WI38 (cell line): ENCODE measurements at regions not wholly inside any gene's neighbourhood (a gene's known extent, or its start where the extent isn't known, plus 50 kb on each side); places are given as distances from the start of the nearest gene placed in this dataset.

Source experiments
- H3K4me3 ChIP-seq: 2 replicates; pipeline ENCODE4 v1.5.1; 2011; ENCODE audit warnings: low read depth, mild to moderate bottlenecking, control low read depth, low read length
- CTCF ChIP-seq: IDR thresholded peaks from 2 replicates; pipeline ENCODE4 v1.5.1; 2012; ENCODE audit warnings: low read depth, mild to moderate bottlenecking, control low read depth, low read length

DNA sequence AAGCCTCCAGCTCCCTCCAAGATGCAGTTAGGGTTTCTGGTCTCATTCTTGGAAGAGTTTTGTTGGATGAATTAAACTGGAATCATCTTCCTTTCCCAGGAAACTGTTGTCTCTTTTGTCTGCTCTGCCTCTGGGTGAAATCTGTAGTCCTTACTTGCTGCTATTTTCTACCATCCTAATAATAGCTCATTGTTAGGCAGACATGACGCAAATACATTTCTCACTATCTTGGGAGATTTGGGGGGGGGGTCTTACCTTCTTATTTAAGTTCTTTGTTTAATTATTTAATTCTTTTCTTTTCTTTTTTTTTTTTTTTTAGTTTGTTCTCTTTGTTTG lies 85.4 kb upstream of the DUSP10 start:
- H3K4me3 ChIP-seq = no peak overlapping the region
- no peak for TF ChIP-seq CTCF

DNA sequence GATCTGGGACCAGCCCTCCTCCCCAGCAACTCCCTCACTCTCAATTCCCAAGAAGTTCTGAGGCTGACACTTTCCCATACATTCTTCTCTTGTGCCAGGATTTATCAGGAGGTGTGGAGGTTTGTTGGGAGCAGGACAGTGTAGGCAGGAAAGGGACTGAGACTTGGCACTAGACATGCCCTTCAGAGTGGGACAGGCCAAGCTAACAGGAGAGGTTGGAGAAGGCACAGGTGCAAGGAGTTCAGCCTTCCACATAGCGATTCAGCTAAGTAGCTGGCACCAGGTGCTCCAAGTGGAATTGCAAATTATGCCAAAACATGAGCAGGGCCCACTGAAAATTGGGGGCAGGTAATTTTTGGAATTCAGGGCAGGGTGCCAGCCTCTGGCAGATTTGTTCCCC lies 83.0 kb upstream of the DUSP10 start:
- no peak for TF ChIP-seq CTCF
- no peak overlapping the region for H3K4me3 ChIP-seq

DNA sequence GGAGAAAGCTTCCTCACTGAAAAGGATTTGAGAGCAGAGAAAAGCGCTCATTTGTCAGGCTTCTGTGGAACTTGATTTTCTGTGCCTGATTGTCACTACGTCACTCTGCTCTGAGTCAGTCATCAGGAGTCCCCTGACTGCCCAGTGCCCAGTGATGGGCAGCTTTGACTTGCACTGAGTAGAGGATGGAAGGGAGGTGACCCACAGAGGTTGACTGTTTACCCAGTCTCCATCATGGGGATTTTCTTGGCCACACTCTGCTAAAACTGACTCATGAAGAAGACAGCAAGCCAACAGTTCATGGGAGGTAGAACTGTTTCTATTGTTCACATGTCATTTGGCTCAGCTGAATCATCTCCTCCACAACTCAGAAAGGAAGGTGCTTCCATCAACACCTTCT lies 82.1 kb upstream of the DUSP10 start:
- no peak for TF ChIP-seq CTCF
- H3K4me3 ChIP-seq = no peak overlapping the region

DNA sequence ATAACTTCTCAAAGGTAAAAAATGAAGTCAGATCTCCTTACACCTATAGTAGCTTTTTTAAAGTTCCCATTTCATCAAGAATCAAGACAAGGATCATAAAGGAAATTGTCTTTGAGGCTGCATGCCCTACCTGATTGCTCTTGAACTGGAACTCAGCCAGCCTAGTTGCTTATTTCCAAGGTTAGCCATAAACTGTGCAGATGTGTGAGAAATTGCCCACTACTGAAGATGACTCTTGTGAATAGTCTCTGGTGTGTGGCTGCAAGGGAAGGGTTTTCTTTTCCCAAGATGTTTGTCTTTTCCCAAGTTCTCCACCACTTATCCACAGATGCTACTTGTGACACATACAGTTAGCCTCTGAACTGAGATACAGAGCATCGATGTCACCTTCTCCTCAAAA lies 81.7 kb upstream of the DUSP10 start:
- no peak for TF ChIP-seq CTCF
- no peak overlapping the region for H3K4me3 ChIP-seq

DNA sequence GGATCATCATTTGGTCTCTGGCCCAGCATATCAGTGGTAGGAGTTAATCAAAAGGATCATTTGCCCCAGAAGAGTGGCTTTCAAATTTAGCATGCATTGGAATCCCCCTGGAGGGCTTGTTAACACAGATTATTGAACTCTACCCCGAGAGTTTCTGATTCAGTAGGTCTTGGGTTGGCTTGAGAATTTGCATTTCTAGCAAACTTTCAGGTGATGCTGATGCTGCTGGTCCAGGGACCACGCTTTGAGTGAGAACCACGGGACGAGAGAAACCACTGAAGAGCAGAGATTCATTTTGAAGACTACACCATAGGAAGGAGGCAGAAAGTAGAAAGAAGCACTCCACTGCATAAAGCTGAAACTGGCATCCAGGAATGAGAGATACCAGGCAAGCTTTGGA lies 81.3 kb upstream of the DUSP10 start:
- H3K4me3 ChIP-seq = no peak overlapping the region
- TF ChIP-seq CTCF = no peak

DNA sequence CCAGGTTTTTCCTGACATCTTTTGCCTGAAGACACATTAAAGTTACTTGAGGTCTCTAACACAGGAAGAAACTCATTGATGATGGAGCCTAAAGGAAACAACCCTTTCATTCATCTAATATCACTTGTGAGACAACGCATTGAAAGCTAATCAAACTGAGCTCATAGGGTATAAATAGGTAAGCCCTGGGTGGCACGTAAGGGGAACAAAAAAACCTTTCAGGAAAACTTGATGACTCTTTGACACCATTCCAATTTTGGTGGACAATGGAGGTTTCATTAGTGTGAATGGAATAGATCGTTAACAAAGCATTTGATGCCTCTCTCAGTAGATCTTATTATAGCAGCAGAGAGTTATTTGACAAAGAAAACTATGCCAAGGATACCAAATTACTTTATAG lies 80.7 kb upstream of the DUSP10 start:
- no peak for TF ChIP-seq CTCF
- no peak overlapping the region for H3K4me3 ChIP-seq

- TF ChIP-seq CTCF = no peak
- H3K4me3 ChIP-seq = no peak overlapping the region
These were observed 75.0 kb upstream of the DUSP10 start for GRCh38 chr1:221816899-221817298.
